Right cardiac atrium (tissue), 5 donors: ENCODE measurements at regions not wholly inside any gene's neighbourhood (a gene's known extent, or its start where the extent isn't known, plus 50 kb on each side); places are given as distances from the start of the nearest gene placed in this dataset.

Source experiments
- ATAC-seq, 2 donors: fragments of 200-7000 bp; cut with Tn5 transposase; one replicate each; pipeline versions ENCODE4 v1.8.0 to v1.9.1; 2020; ENCODE audit warnings: moderate library complexity in 2 of 2, mild to moderate bottlenecking in 1 of 2
- DNase-seq, 3 donors: peaks; one replicate each; pipeline ENCODE4 v3.0.0-alpha.2; 2020
- H3K27ac ChIP-seq: one replicate; pipeline ENCODE4 v1.5.1; 2013; ENCODE audit warnings: mild to moderate bottlenecking, low read length, control low read depth, moderate library complexity
- H3K27me3 ChIP-seq: one replicate; pipeline ENCODE4 v1.6.1; 2013; ENCODE audit not compliant: control insufficient read depth, insufficient read depth
- H3K4me1 ChIP-seq: one replicate; pipeline ENCODE4 v1.6.1; 2013; ENCODE audit warnings: low read length; ENCODE audit not compliant: control insufficient read depth, insufficient read depth
- H3K4me3 ChIP-seq: one replicate; pipeline ENCODE4 v1.5.1; 2013; ENCODE audit warnings: low read length, control low read depth
- H3K9me3 ChIP-seq: one replicate; pipeline ENCODE4 v1.6.1; 2013; ENCODE audit warnings: low read length; ENCODE audit not compliant: control insufficient read depth
- WGBS: extraction: QIAGEN DNeasy Blood & Tissue Kit; methylation state at CpG from one replicate; pipeline ENCODE4 v1.1.7; 2013; 5-methylcytosine and 5-hydroxymethylcytosine counted together
- intact Hi-C, 4 donors: fragments of 100-400 bp; cut with DNase I; formaldehyde crosslinking; loops; one replicate each; pipeline versions ENCODE4 v1.11.0 to v1.14.0; 2022 to 2023
- donor health status: healthy with polysubstance abuse.
- donor health status: DM: no; HTN: yes; CAD: no.
- donor health status: DM: no; HTN: no; CAD: no.
- donor health status: DM: no; HTN: yes; CAD: no; lungs with severe emphysema.
- donor health status: DM: yes; HTN: yes; CAD: no.

GRCh38 chr5:28156981-28157380 lies 1118.6 kb upstream of the CDH9 start:
- WGBS, result 83% methylated on average over 6 of the region's 6 CpGs
- Histone ChIP-seq H3K27me3 (no peaks in the 10 kb centered on the region), H3K27ac (no peak overlapping the region), H3K9me3 (no peaks in the 10 kb centered on the region), H3K4me3 (no peak overlapping the region), H3K4me1 (no peaks in the 10 kb centered on the region)
- DNase-seq, result no peak
- no peak for ATAC-seq
- intact Hi-C loops, result no loop called here

DNA sequence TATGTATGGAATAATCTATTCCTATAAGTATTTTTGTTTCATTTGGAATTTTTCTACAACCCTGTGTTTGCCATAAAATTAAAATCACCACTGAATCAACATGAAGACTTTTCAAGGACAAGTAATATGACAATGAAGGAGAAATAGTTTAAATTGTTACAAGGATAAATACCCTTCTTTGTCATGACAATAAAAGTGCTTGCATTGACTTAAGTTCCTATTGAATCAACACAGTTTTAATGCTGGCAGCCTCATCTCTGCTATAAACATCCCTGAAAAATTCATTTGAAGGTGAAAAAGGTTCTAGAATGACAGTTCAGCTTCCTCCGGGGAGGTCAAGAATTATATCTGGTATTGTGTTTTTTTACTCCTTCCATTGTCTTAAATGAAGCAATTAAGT lies 1105.1 kb upstream of the CDH9 start:
- Histone ChIP-seq H3K4me1 (no peaks in the 10 kb centered on the region), H3K4me3 (no peak overlapping the region), H3K27ac (no peak overlapping the region), H3K9me3 (no peaks in the 10 kb centered on the region), H3K27me3 (no peaks in the 10 kb centered on the region)
- WGBS, result 70% methylated on average over 1 of the region's 1 CpG
- intact Hi-C loops, result no loop called here
- DNase-seq (no peak), ATAC-seq (no peak)

DNA sequence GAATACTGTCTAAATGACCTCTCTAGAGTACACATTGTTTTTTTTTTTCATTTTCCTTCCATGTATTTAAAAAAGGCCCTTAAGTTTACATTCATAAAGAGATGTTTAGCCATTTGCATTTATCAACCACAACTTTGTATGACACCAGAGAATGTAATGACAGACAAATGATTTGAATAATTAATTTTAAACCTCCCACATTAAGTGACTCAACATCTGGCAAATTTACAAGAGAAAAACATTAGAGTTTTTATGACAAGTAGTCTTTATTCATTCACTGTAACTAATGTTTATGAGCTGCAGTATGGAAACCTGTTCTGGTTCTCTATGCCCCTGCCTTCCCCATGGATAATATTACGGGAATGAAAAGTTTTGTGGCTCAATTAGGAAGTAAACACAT lies 1093.8 kb upstream of the CDH9 start:
- intact Hi-C loops, result no loop called here
- WGBS, result 41% methylated on average over 1 of the region's 1 CpG
- Histone ChIP-seq H3K4me1 (no peaks in the 10 kb centered on the region), H3K4me3 (no peak overlapping the region), H3K27ac (no peak overlapping the region), H3K27me3 (no peaks in the 10 kb centered on the region), H3K9me3 (no peaks in the 10 kb centered on the region)
- ATAC-seq (no peak), DNase-seq (no peak)

DNA sequence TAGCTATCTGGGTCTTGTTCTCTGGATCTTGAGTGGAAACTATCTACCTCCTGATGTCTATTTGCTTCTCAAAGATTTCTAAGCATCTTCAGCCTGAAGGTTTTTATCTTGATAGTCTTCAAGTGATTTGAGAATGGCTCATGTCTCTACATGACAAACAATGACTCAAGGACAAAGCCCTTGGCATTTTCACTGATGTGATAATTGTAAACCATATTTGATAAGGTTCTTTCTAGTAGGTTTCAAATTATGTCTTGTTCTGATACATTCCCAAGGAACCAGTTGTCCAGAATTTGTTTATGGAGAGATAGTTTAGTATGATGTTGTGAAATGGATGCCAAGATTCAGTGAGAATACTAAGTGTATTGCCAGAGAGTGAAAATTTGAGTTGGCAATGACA lies 1079.3 kb upstream of the CDH9 start:
- no peak overlapping the region for H3K27ac ChIP-seq
- H3K4me1 ChIP-seq, result no peaks in the 10 kb centered on the region
- DNase-seq (no peak), ATAC-seq (no peak)
- H3K9me3 ChIP-seq, result peaks cover 2% of the 10 kb centered on the region
- no peaks in the 10 kb centered on the region for H3K27me3 ChIP-seq
- H3K4me3 ChIP-seq, result no peak overlapping the region
- intact Hi-C loops, result no loop called here

- H3K27me3 ChIP-seq, result no peaks in the 10 kb centered on the region
- intact Hi-C loops, result no loop called here
- 53% methylated on average over 2 of the region's 2 CpGs for WGBS
- H3K4me3 ChIP-seq, result no peak overlapping the region
- H3K4me1 ChIP-seq, result no peaks in the 10 kb centered on the region
- ATAC-seq (no peak), DNase-seq (no peak)
- H3K9me3 ChIP-seq, result peaks cover 2% of the 10 kb centered on the region
- H3K27ac ChIP-seq, result no peak overlapping the region
Measured at GRCh38 chr5:28117273-28117672, 1078.9 kb upstream of the CDH9 start.

GRCh38 chr5:28110781-28111180 lies 1072.4 kb upstream of the CDH9 start:
- 63% methylated on average over 6 of the region's 6 CpGs for WGBS
- no peak overlapping the region for H3K27ac ChIP-seq
- ATAC-seq (no peak), DNase-seq (peak in 1 of 3 donors; percentile 9)
- no peak overlapping the region for H3K4me3 ChIP-seq
- peaks cover 2% of the 10 kb centered on the region for H3K9me3 ChIP-seq
- H3K27me3 ChIP-seq, result no peaks in the 10 kb centered on the region
- intact Hi-C loops, result no loop called here
- H3K4me1 ChIP-seq, result no peaks in the 10 kb centered on the region

DNA sequence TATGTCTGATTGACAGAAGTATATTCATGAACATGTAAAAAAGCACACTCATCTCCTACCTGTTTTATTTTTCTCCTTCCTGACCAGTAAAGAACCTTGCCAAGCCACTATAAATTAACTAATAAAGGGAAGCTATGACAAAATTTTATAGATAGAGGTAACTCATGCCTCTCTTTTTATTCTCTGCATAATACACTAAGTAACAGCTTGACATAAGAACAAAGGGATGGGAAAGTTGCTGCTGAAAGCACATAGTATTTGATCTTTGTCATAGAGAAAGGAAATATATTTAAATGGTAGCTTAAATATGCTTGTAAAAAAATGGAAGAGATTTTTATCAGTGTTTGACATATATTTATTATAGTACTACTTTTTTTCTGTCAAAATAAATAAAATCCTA lies 1065.7 kb upstream of the CDH9 start:
- no peaks in the 10 kb centered on the region for H3K4me1 ChIP-seq
- no peak overlapping the region for H3K4me3 ChIP-seq
- intact Hi-C loops, result no loop called here
- DNase-seq (no peak), ATAC-seq (no peak)
- H3K27ac ChIP-seq, result no peak overlapping the region
- H3K9me3 ChIP-seq, result no peaks in the 10 kb centered on the region
- no peaks in the 10 kb centered on the region for H3K27me3 ChIP-seq

DNA sequence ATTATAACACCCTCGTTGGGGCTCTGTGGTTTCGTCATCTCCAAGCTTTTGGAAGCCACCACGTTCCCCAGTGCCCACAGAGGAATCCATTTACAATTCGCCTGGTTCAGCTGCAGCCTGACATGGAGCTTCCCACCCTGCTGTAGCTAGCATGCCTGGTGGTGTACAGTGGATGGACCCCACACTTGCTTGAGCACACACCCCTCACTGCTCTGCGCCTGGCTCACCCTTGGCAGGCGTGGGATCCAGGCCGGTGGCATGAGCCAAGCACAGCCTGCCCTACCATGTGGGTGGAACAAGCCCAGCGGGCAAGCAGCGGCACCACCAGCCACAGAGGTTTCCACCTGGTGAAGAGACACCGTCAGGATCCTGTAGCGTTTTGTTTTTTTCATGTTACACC lies 1045.7 kb upstream of the CDH9 start:
- Histone ChIP-seq H3K27me3 (no peaks in the 10 kb centered on the region), H3K9me3 (peaks cover 2% of the 10 kb centered on the region), H3K4me3 (no peak overlapping the region), H3K4me1 (no peaks in the 10 kb centered on the region), H3K27ac (no peak overlapping the region)
- WGBS, result 84% methylated on average over 11 of the region's 11 CpGs
- DNase-seq (peak in 1 of 3 donors; percentile 29), ATAC-seq (no peak)
- intact Hi-C loops, result no loop called here

DNA sequence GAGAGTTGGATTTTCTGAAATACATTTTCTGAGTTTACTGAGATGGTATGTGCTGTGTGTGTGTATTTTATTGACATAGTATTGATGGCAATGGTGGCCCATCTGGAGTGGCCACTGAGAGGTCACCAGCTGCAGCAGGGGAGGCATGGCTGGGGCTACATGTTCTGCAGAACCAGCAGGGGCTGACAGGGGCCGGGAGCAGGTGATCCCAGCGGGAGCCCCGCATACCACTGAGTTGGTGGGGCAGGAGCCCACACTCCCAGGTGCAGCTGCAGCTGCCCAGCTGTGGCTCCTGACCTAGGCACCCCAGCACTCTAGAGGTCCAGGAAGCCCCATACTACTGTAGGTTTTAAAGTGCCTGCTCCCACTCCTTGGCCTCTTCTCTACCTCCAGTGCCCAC lies 1044.2 kb upstream of the CDH9 start:
- ATAC-seq, result no peak
- peak in 1 of 3 donors; percentile 38 for DNase-seq
- H3K9me3 ChIP-seq, result no peaks in the 10 kb centered on the region
- no peak overlapping the region for H3K27ac ChIP-seq
- H3K27me3 ChIP-seq, result no peaks in the 10 kb centered on the region
- H3K4me3 ChIP-seq, result no peak overlapping the region
- no peaks in the 10 kb centered on the region for H3K4me1 ChIP-seq
- intact Hi-C loops, result no loop called here
- 84% methylated on average over 3 of the region's 3 CpGs for WGBS

- ATAC-seq (no peak), DNase-seq (peak in 2 of 3 donors; percentile 32 to 38)
- H3K27me3 ChIP-seq, result no peaks in the 10 kb centered on the region
- no peaks in the 10 kb centered on the region for H3K4me1 ChIP-seq
- no peak overlapping the region for H3K4me3 ChIP-seq
- H3K9me3 ChIP-seq, result no peaks in the 10 kb centered on the region
- WGBS, result 95% methylated on average over 44 of the region's 44 CpGs
- no peak overlapping the region for H3K27ac ChIP-seq
- intact Hi-C loops, result no loop called here
Measured at GRCh38 chr5:28077291-28078240, 1039.2 kb upstream of the CDH9 start.

GRCh38 chr5:28066856-28067255 lies 1028.5 kb upstream of the CDH9 start:
- intact Hi-C loops, result no loop called here
- 78% methylated on average over 3 of the region's 3 CpGs for WGBS
- H3K9me3 ChIP-seq, result peaks cover 6% of the 10 kb centered on the region
- H3K4me1 ChIP-seq, result no peaks in the 10 kb centered on the region
- H3K4me3 ChIP-seq, result no peak overlapping the region
- ATAC-seq, result peak in 1 of 2 donors; percentile 22
- no peak overlapping the region for H3K27ac ChIP-seq
- no peaks in the 10 kb centered on the region for H3K27me3 ChIP-seq
- DNase-seq, result no peak

DNA sequence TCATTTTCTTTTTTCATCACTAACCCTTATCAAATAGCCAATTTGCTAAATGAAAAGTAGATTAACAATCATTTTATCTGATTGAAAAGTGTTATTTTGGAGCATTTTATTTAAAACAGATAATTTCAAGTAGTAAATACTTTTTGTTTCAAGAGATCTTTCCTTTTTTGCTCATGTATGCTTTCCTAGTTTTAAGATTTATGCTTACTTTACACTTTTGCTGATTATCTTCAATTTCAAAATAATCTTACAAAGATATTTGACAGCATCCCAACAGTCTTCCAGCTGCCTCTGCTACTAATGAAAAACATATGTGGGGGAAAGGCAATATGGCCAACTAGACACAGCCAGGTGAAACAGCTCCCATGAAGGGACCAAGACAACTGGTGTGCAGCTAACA lies 1027.3 kb upstream of the CDH9 start:
- Histone ChIP-seq H3K4me3 (no peak overlapping the region), H3K9me3 (peaks cover 6% of the 10 kb centered on the region), H3K27me3 (no peaks in the 10 kb centered on the region), H3K4me1 (no peaks in the 10 kb centered on the region), H3K27ac (no peak overlapping the region)
- intact Hi-C loops, result no loop called here
- DNase-seq, result no peak
- no peak for ATAC-seq
